ENCODE measurements at regions not wholly inside any gene's neighbourhood (a gene's known extent, or its start where the extent isn't known, plus 50 kb on each side); places are given as distances from the start of the nearest gene placed in this dataset.

DNA sequence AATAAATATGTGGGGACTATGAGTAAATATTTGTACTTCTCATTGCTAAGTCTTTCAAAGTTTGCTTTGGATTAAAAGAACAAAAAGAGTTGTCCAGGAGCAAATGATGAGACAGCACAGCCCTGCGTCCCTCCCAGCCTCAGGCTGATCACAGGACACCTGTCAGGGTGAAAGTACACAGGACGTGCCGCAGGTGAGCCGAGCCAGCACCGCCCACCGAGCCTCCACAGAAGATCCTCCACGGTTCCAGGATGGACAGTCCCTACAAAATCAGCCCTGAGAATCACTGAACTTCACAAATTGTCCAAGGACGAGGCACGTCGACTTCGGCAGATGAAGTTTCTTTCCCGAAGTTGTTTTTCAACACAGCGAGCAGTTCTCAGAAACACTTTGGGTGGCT is 661.5 kb downstream of the BRD1 start:
- no peak overlapping the region for H2AFZ ChIP-seq
- H3F3A ChIP-seq (replicated peaks; ENCODE audit: low read depth): no peaks in the 10 kb centered on the region
- no peak overlapping the region for H3K4me3 ChIP-seq
- H3K27ac ChIP-seq (ENCODE audit: low read depth): no peak overlapping the region
- no peaks in the 10 kb centered on the region for H4K20me1 ChIP-seq (replicated peaks; ENCODE audit: insufficient read depth)
- Mint-ChIP-seq H3K4me3 (no peak overlapping the region), H3K9me3 (peaks cover 10% of the 10 kb centered on the region), H3K27ac (no peak overlapping the region), H3K4me1 (no peaks in the 10 kb centered on the region), H3K36me3 (ENCODE audit: low read depth) (peaks cover 3% of the 10 kb centered on the region), H3K27me3 (ENCODE audit: insufficient read depth, low read depth, poor library complexity) (peaks cover 6% of the 10 kb centered on the region)
- no peaks in the 10 kb centered on the region for H3K27me3 ChIP-seq (ENCODE audit: insufficient read depth)
- H3K4me1 ChIP-seq (ENCODE audit: insufficient read depth): no peaks in the 10 kb centered on the region
- no peaks in the 10 kb centered on the region for H3K9me2 ChIP-seq (ENCODE audit: insufficient read depth)
- no peaks in the 10 kb centered on the region for H3K36me3 ChIP-seq (ENCODE audit: insufficient read depth)
- TF ChIP-seq JUNB (IDR thresholded peaks at IDR 0.05; ENCODE audit: unreplicated experiment) (no peak), EZH2 (IDR thresholded peaks at IDR 0.05; ENCODE audit: low read depth, unreplicated experiment) (no peak), ZNF331 (CRISPR knock-in tag; IDR thresholded peaks at IDR 0.05; ENCODE audit: low read depth) (no peak), CTCF (conservative IDR thresholded peaks at IDR 0.05; ENCODE audit: low read depth in 2 of 2) (no peak), POLR2AphosphoS5 (IDR thresholded peaks at IDR 0.05; ENCODE audit: low read depth) (no peak), EZH2phosphoT487 (IDR thresholded peaks at IDR 0.05; ENCODE audit: unreplicated experiment) (no peak), ZNF462 (CRISPR knock-in tag; IDR thresholded peaks at IDR 0.05) (no peak), NANOG (IDR thresholded peaks at IDR 0.05; ENCODE audit: borderline replicate concordance) (no peak), REST (IDR thresholded peaks at IDR 0.05; ENCODE audit: unreplicated experiment) (no peak), CREB1 (CRISPR knock-in tag; IDR thresholded peaks at IDR 0.05; ENCODE audit: low read depth) (no peak), STAT1 (IDR thresholded peaks at IDR 0.05; ENCODE audit: unreplicated experiment) (no peak), ZNF114 (CRISPR knock-in tag; IDR thresholded peaks at IDR 0.05) (no peak)
- TF ChIP-seq, protein P1, sequence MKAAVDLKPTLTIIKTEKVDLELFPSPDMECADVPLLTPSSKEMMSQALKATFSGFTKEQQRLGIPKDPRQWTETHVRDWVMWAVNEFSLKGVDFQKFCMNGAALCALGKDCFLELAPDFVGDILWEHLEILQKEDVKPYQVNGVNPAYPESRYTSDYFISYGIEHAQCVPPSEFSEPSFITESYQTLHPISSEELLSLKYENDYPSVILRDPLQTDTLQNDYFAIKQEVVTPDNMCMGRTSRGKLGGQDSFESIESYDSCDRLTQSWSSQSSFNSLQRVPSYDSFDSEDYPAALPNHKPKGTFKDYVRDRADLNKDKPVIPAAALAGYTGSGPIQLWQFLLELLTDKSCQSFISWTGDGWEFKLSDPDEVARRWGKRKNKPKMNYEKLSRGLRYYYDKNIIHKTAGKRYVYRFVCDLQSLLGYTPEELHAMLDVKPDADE (IDR thresholded peaks at IDR 0.05): no peak
- no peak overlapping the region for H3K4me2 ChIP-seq
- no peak for DNase-seq (ENCODE audit: low spot score)
- no peak for ATAC-seq
- no peaks in the 10 kb centered on the region for H3K79me2 ChIP-seq (replicated peaks; ENCODE audit: insufficient read depth)

Data from GM23338 (cell line).